NCI-H2081 (cell line): ENCODE measurements at regions not wholly inside any gene's neighbourhood (a gene's known extent, or its start where the extent isn't known, plus 50 kb on each side); places are given as distances from the start of the nearest gene placed in this dataset.

Source experiments
- DNase-seq, 2 experiments: peaks; one replicate each; lab custom pipeline; 2025; lab: John Stamatoyannopoulos, UW

GRCh38 chr4:166363198-166363597 is 490.2 kb downstream of the TLL1 start:
- DNase-seq, result no peak

DNA sequence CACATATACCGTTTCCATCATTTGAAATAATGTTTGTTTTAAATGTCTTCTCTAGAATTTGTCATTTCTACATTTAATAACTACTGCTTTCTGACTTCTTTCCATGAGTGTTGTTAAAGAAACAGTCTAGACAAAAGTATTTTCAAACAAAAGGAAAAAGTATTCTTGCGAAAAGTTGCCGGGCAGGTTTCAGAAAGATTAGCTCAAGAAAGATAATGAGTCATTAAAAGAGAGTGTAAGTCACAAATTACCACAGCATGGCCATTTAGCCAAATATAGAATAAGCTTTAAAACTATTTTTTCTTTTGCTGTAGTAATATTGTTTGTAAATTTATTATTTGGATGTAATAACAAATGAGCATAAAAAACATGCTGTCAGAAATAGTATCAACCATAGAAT is 493.0 kb downstream of the TLL1 start:
- DNase-seq, result no peak

DNA sequence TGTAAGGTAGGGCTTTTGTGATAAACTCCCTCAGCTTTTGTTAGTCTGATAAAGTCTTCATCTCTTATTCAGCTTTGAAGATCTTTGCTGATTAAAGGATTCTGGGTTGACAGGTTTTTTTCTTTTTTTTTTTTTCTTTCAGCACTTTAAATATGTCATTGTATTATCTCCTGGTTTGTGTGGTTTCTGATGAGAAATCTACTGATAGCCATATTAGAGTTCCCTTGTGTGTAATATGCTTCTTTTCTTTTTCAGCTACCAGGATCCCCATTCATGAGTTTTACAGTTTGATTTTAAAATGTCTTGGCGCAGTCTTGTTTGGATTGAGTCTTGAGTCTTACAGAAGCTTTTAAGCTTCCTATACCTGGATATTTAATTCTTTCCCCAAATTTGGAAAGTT is 504.5 kb downstream of the TLL1 start:
- no peak for DNase-seq

DNA sequence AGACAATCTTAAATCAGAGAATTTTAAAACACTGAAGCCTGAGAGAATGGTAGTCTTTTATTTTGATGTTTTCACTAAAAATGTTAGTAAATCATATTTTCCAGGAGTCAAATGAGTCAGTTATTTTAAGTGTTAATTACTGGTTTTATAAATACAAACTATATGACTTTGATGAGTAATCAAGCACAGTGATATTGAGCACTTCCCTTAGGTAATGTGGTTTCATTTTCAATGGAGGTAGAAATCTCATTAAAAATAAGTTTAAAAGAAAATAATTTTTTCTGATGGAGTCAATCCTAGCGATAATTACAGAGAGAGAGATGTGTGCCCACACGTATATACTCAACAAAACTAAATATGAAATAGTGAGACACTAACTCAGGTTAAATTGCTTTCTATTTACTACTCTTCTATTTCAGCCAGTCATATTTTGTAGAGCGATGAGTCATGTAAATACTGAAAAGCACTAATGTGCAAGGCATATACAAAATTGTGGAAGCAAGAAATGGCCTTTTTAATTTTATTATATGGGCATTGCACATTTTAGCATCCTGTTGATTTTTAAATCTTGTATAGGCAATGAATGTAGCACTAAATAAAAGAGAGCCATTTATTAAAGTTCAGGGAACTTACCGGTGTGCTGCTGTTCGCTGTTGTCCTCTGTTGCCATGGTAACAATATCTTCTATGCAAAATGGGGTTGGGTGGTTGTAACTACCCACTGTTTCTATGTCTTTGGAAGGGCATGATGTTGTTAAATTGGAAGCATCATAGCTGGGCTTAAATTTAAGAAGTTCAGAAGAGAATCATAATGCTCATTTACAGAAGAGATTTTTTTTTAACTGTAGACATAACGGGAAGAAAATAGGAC is 513.7 kb downstream of the TLL1 start:
- DNase-seq, result peak in 1 of 2 experiments; percentile 8

- no peak for DNase-seq
Measured at GRCh38 chr4:166391501-166391900, 518.5 kb downstream of the TLL1 start.

DNA sequence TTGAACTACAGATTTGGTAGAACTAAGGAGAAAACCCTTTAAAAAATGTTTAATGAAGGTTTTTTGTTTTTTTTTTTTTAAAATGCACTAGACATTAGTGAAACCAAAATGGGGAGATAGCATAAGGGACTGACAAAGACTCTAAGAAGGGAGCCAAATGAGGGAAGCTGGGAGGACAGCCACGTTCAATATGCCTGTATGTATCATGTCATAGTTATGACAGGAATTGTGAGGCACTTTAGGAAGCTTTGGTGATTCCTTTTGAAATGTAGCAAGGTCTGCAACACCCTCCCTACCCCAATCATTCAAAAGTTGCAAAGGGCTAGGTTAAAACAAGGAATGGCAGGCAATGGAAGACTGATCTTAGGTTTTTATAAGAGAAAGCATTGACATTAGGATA is 526.0 kb downstream of the TLL1 start:
- no peak for DNase-seq

DNA sequence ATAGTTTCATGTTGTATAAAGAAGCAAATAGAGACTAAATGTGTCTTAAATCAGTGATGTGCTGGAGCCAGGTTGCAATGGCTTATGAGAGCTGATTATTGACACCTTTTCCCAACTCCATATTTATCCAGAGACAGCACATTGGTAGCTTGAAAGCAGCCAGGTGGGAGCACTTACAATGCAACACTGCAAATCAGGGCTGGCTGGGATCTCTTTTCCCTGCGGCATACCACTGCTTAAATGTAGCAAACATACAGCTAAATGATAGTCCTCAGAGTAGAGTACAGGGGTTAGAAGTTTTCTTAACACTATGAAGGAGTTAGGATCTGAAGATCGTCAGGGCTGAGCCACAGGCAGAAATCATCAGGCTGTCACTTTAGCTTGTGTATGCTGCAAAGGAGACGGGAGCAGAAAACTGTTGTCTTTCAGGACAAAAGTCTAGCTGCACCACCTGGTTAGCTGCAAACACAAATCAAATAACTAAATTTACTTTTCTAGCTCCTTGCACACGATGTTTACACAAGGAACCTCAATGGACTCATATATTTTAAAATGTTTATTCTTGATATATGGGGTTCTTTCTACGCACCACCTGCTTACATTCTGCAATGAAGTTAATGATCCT is 527.3 kb downstream of the TLL1 start:
- DNase-seq, result peak; percentile 76 to 90

DNA sequence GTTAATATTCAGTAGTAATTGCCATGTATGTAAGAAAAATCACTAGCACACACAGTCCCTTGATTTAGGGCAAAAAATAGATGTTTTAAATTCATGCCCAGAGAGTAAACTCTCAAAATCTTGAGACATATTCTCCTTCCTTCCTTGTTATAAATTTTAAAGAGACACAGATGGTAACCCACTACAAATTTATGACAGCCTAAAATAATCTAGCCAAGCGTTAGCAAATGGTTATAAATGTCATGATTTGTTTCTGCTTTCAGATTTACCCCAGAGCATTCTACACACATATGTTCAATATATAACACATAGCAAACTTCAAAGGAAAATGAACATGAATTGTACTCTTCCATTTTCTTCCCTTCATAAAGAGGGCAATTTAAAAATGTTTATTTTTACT is 540.3 kb downstream of the TLL1 start:
- DNase-seq, result no peak

DNA sequence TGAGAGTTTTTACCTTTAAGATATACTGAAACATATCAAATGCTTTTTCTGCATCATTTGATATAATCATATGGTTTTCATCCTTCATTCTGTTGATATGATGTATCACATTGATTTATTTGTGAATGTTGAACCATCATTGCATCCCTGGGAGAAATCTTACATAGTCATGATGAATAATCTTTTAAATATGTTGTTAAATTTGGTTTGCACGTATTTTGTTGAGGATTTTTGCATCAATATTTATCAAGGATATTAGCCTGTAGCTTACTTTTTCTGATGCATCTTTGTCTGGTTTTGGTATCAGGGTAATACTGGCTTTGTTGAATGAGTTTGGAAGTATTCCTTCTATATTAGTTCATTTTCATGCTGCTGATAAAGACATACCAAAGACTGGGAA is 541.4 kb downstream of the TLL1 start:
- DNase-seq, result no peak

DNA sequence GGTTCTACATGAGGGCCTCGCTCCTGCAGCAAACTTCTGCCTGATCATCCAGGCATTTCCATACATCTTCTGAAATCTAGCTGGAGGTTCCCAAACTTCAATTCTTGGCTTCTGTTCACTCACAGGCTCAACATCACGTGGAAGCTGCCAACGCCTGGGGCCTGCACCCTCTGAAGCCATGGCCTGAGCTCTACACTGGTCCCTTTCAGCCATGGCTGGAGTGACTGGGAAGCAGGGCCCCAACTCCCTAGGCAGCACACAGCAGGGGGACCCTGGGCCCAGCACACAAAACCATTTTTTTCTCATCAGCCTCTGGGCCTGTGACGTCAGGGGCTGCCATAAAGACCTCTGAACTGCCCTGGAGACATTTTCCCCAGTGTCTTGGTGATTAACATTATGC is 542.7 kb downstream of the TLL1 start:
- no peak for DNase-seq

DNA sequence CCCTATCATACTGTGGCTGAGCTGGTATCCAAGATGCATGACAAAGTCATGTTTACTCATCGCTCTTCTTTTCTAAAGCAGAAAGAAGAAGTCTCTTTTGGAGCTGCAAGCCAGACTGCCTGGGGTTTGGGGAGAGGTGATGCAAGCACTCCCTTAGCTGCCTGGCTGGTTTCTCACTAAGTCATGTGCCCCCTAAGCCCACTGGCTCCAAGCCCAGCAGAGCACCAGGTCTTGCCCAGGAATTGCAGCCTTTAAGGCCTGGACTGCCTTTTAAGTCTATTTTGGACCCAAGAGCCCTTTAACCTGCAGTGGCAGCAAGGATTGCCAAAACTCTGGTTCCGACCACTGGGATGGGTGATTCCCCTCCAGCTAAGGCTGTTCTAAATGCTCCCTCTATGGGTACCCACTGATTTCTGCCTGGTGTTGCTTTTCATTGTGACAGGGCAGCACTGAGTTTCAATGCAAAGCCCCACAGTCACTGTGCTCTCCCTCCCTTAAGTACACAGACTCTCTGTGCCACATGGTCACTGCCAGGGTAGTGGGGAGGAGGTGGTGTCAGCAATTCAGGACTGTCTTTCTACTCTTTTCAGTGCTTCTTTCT is 548.6 kb downstream of the TLL1 start:
- DNase-seq, result peak in 1 of 2 experiments; percentile 17

DNA sequence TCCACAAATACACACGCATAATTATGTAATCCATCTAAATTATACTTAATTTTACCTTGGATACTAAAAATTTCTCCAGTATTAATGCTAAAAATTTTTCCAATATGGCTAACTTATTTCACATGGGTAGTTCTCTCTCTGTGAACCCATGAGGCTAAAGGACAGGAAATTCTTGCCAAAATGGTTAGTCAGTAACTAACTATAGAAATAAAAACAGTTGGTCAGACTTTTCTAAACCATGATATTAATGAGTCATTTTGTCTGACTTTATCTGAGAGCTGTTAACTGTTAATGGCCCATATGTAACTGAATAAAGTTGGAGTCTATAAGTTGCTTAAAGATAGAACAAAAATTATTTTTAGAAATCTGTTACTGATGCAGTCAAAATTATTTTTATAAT is 549.4 kb downstream of the TLL1 start:
- DNase-seq, result no peak

- no peak for DNase-seq
Measured at GRCh38 chr4:166426300-166426863, 553.3 kb downstream of the TLL1 start.

GRCh38 chr4:166432125-166432524 is 559.1 kb downstream of the TLL1 start:
- no peak for DNase-seq

DNA sequence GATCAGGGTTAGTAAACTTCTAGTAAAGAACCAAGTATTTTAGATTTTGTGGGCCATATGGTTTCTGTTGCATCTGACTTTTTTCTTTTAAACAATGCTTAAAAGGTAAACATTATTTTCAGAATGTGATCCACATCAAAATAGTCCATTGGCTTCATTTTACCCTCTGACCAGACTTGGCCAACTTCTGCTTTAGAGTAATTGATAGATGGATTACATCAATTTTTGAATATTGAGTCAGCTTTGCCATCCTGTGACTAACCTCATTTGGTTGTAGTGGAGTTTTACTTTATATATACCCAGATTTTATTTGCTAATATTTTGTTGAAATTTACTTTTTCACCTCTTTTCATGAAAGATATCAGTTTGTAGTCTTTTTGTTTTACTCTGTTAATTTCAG is 559.8 kb downstream of the TLL1 start:
- DNase-seq, result no peak

GRCh38 chr4:166435449-166435848 is 562.4 kb downstream of the TLL1 start:
- DNase-seq, result no peak

- DNase-seq, result no peak
Measured at GRCh38 chr4:166458756-166459155, 585.7 kb downstream of the TLL1 start.

GRCh38 chr4:166459621-166460020 is 586.6 kb downstream of the TLL1 start:
- no peak for DNase-seq

- DNase-seq, result no peak
Measured at GRCh38 chr4:166460769-166461550, 587.9 kb downstream of the TLL1 start.

DNA sequence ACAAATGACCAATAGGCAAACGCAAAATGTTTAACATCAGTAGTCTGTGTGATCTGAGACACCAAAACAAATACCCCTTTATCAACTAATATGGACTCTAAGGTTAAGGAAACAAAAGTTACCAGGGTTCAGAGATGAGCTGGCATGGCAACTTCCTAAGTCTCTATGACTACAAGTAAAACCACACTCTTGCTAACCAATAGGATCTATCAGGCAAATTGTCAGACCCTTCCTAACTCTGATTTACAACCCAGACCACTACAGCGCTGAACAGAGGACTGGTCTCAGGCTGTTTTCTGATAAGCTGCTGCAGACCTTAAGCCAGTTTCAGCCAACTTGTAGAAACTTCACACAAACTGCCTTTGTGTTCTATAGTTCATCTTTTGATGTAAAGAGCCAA is 608.0 kb downstream of the TLL1 start:
- DNase-seq, result no peak

- no peak for DNase-seq
Measured at GRCh38 chr4:166481739-166482138, 608.7 kb downstream of the TLL1 start.

- DNase-seq, result no peak
Measured at GRCh38 chr4:166482758-166483157, 609.7 kb downstream of the TLL1 start.
